ENCODE measurements at regions not wholly inside any gene's neighbourhood (a gene's known extent, or its start where the extent isn't known, plus 50 kb on each side); places are given as distances from the start of the nearest gene placed in this dataset.

DNA sequence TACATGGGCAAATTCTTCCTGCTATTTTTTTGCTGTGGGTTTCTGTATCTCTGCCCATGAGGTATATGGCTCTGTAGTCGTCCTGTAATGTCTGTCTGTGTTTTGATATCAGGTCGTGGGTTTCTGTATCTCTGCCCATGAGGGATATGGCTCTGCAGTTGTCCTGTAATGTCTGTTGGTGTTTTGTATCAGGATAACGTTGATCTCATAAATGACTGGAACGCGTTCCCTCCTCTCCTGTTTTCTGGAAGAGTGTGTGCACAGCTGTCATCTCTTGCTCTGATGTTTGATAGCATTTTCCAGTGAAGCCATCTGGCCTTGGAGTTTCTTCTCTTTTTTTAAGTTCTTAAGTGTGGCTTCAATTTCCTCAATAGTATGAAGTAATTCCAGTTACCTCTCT lies 57.2 kb downstream of the SOX1 start:
- DNase-seq (ENCODE audit: low spot score), result no peak

- DNase-seq (ENCODE audit: low spot score), result no peak
Measured at GRCh38 chr13:112127564-112128330, 60.8 kb downstream of the SOX1 start.

DNA sequence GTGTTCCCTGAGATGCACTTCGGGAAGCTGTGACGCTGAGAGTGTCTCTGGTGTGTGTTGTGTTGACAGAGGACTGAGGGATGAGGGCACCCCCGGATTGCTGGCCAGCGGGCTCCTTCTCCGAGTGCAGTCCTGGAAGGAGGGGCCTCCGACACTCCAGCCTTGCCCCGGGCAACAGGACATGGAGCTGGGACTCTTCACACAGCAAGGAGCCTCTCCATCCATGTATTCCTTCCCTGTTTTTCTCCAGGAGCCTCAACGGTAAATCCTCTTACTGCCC lies 61.3 kb downstream of the SOX1 start:
- no peak for DNase-seq (ENCODE audit: low spot score)

DNA sequence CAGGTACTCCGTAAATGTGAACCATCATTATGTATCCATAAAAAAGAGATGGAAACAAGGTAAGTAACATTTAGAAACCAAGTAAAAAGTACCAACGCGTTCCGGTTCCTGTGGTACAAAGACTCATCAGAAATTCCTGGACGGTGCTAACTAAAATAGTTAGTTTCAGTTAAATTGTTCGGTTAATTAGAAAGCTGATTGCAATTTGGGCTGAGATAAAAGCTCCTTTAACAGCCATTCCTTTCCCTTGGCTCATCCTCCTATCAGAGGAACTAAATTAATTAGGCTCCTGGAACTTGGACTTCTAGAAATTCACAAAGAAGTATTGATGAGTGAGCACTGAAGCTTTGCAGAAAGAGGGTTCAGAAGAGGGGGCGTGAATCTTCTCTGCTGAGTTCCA lies 63.5 kb downstream of the SOX1 start:
- DNase-seq (ENCODE audit: low spot score), result no peak

DNA sequence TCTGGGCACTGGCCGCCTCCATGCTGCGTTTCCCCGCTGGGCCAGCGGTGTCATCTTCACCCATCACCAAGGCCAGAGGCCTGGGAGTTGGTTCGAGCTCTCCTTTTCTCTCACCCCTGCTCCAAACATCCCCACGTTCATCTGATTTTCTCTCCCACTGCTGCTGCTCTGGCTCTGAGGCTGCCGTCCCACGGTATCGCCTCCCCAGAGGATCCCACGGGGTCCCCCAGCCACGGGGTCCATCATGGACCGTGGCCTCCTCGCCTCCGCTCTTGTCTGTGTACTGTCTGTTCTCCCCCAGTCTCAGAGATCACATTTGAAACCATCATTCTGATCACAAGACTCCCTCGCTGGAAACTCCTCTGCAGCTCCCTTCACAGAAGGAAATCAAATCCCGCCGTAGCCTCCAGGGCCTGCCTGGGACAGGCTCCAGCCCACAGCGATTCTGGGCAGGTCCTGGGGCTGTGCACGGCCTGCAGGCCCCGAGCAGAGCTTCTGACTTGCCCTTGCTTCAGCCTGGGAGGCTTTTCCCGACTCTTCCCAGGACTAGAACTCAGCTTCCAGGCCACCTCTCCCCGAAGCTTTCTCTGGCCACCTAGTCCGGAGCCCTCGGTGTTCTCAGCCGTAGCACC lies 64.2 kb downstream of the SOX1 start:
- DNase-seq (ENCODE audit: low spot score), result no peak

- DNase-seq (ENCODE audit: low spot score), result no peak
Measured at GRCh38 chr13:112131713-112132113, 64.8 kb downstream of the SOX1 start.

GRCh38 chr13:112132142-112132541 lies 65.2 kb downstream of the SOX1 start:
- no peak for DNase-seq (ENCODE audit: low spot score)

GRCh38 chr13:112132619-112133018 lies 65.7 kb downstream of the SOX1 start:
- DNase-seq (ENCODE audit: low spot score), result no peak

- DNase-seq (ENCODE audit: low spot score), result no peak
Measured at GRCh38 chr13:112133499-112134390, 66.8 kb downstream of the SOX1 start.

DNA sequence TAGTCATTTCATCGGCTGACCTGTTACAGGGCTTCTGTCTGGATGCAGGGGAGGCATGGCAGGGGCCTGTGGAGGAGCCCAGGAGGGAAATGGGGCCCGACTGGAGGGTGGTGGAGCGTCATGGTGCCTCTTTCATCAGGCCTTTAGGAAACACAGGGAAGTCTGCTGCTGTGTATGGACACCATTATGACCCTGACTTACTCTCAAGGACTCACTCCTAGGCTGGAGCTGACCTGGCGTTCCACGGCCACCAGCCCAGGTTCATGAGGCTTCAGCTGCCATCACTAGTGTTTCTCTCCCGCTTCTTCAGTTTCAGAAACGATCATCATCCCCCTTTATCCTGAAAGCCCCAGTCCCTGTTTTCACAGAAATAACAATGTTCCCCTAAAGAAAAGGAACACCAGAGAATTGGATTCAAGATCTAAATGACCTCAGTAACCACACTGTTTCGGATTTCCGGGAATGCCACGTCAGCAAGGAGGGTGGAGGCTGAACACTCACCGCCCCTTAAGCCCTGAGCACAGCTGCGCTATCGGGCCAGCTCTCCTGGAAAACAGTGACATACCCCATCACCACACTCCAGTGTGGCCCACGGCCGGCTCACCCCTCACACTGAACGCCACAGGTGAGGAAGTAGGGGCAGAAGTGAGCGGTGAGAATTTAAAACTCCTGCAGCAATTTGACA lies 67.6 kb downstream of the SOX1 start:
- DNase-seq (ENCODE audit: low spot score), result no peak

DNA sequence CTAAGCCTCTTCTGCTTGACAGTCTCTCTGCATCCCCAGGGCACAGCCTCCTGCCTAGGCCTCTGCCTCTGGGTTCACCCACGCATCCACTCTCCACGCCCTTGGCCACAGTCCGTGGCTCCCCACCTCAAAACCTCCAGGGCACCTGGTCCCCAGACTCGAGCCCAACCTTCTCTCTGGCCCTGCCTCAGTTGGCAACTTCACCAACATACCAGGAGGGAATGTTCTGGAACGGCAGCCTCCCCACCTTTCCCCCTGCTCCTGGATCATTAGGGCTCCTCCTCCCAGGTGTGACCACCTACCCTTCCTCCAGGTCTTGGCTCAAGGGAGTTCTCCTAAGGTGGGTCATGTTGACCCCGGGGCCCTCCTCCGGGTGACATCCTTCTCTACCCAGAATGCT lies 69.1 kb downstream of the SOX1 start:
- DNase-seq (ENCODE audit: low spot score), result no peak

- no peak for DNase-seq (ENCODE audit: low spot score)
Measured at GRCh38 chr13:112137144-112137543, 70.2 kb downstream of the SOX1 start.

- no peak for DNase-seq (ENCODE audit: low spot score)
Measured at GRCh38 chr13:112140366-112140765, 73.4 kb downstream of the SOX1 start.

DNA sequence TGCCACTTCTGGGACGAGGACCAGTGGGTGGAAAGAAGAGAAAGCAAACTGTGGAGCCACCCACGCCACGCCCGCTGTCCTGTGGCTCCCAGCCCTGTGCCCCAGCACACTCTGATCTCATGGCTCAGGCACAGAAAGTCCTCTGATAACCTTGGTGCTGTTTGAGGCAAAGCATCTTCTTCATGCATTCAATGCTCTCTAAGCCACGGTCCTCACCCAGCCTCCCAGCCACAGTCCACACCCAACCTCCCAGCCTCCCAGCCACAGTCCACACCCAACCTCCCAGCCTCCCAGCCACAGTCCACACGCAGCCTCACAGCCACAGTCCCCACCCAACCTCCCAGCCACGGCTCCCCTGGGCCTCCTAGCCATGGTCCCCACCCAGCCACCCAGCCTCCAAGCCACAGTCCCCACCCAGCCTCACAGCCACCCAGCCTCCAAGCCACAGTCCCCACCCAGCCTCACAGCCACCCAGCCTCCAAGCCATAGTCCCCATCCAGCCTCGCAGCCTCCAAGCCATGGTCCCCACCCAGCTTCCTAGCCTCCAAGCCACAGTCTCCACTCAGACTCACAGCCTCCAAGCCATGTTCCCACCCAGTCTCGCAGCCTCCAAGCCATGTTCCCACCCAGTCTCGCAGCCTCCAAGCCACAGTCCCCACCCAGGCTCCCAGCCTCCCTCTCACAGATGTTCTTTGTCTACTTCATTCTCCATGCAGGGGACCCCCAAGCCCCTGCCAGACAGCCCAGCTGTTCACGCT lies 74.9 kb downstream of the SOX1 start:
- no peak for DNase-seq (ENCODE audit: low spot score)

GRCh38 chr13:112142401-112142930 lies 75.5 kb downstream of the SOX1 start:
- no peak for DNase-seq (ENCODE audit: low spot score)

GRCh38 chr13:112143046-112143752 lies 76.2 kb downstream of the SOX1 start:
- no peak for DNase-seq (ENCODE audit: low spot score)

GRCh38 chr13:112143753-112144615 lies 77.0 kb downstream of the SOX1 start:
- DNase-seq (ENCODE audit: low spot score), result no peak

DNA sequence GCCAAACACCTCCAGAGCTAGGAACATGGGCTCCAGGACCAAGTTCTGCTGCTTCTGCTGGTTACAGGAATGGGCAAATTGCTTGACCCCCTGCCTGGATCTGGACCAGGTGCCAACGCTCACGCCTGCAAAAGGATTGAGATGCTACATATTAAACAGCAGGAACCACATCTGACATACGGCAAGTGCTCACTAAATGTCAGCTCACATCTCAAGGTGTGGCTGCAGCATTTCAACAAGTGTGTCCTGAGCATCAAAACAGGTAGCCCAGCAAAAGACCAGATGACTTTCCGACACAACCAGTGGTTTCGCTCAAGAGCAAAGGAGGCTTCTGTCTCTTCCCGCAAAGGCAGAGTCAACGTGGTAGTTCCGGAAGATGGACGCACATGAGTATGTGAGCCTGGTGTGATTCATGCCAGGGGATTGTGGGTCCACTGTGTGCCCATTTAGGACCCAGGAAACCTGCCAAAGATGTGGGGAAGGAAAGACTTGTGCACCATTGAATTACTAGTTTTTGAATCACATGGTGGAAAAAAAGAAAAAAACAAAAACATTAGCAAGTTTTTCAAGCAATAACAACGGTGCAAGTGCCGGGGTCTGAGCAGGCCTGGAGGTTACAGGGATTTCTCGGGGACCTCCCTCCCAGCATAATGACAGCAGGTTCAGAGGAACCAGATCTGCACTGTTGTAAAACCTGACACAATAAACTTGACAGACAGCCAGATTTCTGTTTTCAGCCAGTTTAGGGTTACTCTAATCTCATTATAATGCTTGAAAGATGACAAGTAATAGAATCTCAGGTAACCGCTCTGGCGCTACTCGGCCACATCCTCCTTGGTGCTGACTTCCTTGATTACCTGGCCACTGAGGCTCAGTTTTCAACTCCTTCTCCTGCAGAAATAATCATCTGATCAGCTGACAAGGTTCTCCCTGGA lies 77.9 kb downstream of the SOX1 start:
- no peak for DNase-seq (ENCODE audit: low spot score)

Measured in cerebellar cortex (tissue), 1 donor.